ENCODE measurements at regions not wholly inside any gene's neighbourhood (a gene's known extent, or its start where the extent isn't known, plus 50 kb on each side); places are given as distances from the start of the nearest gene placed in this dataset.
A peak's percentile ranks its signal among the peaks of the same experiment; 100 is the strongest.
"Not testable (repeated sequence)": the region's sequence is repeated elsewhere in the genome, so short reads cannot be mapped to it uniquely, and the experiment has no call there.

GRCh38 chr15:89004726-89005030 lies 83.6 kb upstream of the ABHD2 start:
- no peaks in the 10 kb centered on the region for H3K36me3 ChIP-seq
- DNase-seq (ENCODE audit: low spot score in 2 of 2) = no peak
- no peaks in the 10 kb centered on the region for H3K4me1 ChIP-seq
- TF ChIP-seq CTCF (IDR thresholded peaks at IDR 0.05) = no peak
- H3K27ac ChIP-seq = no peak overlapping the region
- intact Hi-C loops (cut with DNase I) = no loop called here
- no peak overlapping the region for H3K4me3 ChIP-seq
- no peaks in the 10 kb centered on the region for H3K9me3 ChIP-seq
- H3K27me3 ChIP-seq = no peaks in the 10 kb centered on the region

- H3K36me3 ChIP-seq; H3K9me3 ChIP-seq; H3K27ac ChIP-seq; intact Hi-C loops (cut with DNase I); H3K4me1 ChIP-seq; DNase-seq (ENCODE audit: low spot score in 2 of 2); H3K27me3 ChIP-seq; H3K4me3 ChIP-seq: not testable (repeated sequence)
These were observed 80.7 kb upstream of the ABHD2 start for GRCh38 chr15:89007527-89007926.

- intact Hi-C loops (cut with DNase I) = no loop called here
- H3K4me3 ChIP-seq = no peak overlapping the region
- H3K4me1 ChIP-seq = no peaks in the 10 kb centered on the region
- no peak overlapping the region for H3K27ac ChIP-seq
- no peak for TF ChIP-seq CTCF (IDR thresholded peaks at IDR 0.05)
- no peaks in the 10 kb centered on the region for H3K9me3 ChIP-seq
- no peaks in the 10 kb centered on the region for H3K27me3 ChIP-seq
- no peak for DNase-seq (ENCODE audit: low spot score in 2 of 2)
- H3K36me3 ChIP-seq = no peaks in the 10 kb centered on the region
These were observed 80.3 kb upstream of the ABHD2 start for GRCh38 chr15:89007989-89008388.

GRCh38 chr15:89009080-89009479 lies 79.2 kb upstream of the ABHD2 start:
- no peak for TF ChIP-seq CTCF (IDR thresholded peaks at IDR 0.05)
- no peaks in the 10 kb centered on the region for H3K27me3 ChIP-seq
- intact Hi-C loops (cut with DNase I) = no loop called here
- H3K27ac ChIP-seq = no peak overlapping the region
- no peaks in the 10 kb centered on the region for H3K4me1 ChIP-seq
- no peak for DNase-seq (ENCODE audit: low spot score in 2 of 2)
- H3K9me3 ChIP-seq = no peaks in the 10 kb centered on the region
- no peak overlapping the region for H3K4me3 ChIP-seq
- H3K36me3 ChIP-seq = no peaks in the 10 kb centered on the region

- Histone ChIP-seq H3K27ac (peak overlapping the region; percentile 95 to 96), H3K4me1 (peaks cover 10 to 36% of the 10 kb centered on the region in 2 donors), H3K36me3 (no peaks in the 10 kb centered on the region), H3K4me3 (no peak overlapping the region), H3K27me3 (no peaks in the 10 kb centered on the region), H3K9me3 (no peaks in the 10 kb centered on the region)
- no peak for TF ChIP-seq CTCF (IDR thresholded peaks at IDR 0.05)
- no peak for DNase-seq (ENCODE audit: low spot score in 2 of 2)
- intact Hi-C loops (cut with DNase I) = loop anchor here (2.0 to 10.0 kb wide), 5 partner anchors 33 to 361 kb away; partner anchors contain the start of genes ABHD2 and FANCI
These were observed 72.7 kb upstream of the ABHD2 start for GRCh38 chr15:89015412-89016097.

- intact Hi-C loops (cut with DNase I) = loop anchor here (1.0 to 10.0 kb wide), 6 partner anchors 34 to 362 kb away; partner anchors contain the start of genes ABHD2 and FANCI
- TF ChIP-seq CTCF (IDR thresholded peaks at IDR 0.05) = no peak
- peak overlapping the region in 1 of 2 donors; percentile 36 for H3K4me3 ChIP-seq
- H3K9me3 ChIP-seq = no peaks in the 10 kb centered on the region
- H3K4me1 ChIP-seq = peaks cover 14 to 42% of the 10 kb centered on the region in 2 donors
- peak overlapping the region; percentile 95 to 96 for H3K27ac ChIP-seq
- peak; percentile 47 to 90 for DNase-seq (ENCODE audit: low spot score in 2 of 2)
- no peaks in the 10 kb centered on the region for H3K36me3 ChIP-seq
- no peaks in the 10 kb centered on the region for H3K27me3 ChIP-seq
These were observed 71.7 kb upstream of the ABHD2 start for GRCh38 chr15:89016549-89017041.

Measured in ascending aorta (tissue), 2 donors.